ENCODE measurements at regions not wholly inside any gene's neighbourhood (a gene's known extent, or its start where the extent isn't known, plus 50 kb on each side); places are given as distances from the start of the nearest gene placed in this dataset.

DNA sequence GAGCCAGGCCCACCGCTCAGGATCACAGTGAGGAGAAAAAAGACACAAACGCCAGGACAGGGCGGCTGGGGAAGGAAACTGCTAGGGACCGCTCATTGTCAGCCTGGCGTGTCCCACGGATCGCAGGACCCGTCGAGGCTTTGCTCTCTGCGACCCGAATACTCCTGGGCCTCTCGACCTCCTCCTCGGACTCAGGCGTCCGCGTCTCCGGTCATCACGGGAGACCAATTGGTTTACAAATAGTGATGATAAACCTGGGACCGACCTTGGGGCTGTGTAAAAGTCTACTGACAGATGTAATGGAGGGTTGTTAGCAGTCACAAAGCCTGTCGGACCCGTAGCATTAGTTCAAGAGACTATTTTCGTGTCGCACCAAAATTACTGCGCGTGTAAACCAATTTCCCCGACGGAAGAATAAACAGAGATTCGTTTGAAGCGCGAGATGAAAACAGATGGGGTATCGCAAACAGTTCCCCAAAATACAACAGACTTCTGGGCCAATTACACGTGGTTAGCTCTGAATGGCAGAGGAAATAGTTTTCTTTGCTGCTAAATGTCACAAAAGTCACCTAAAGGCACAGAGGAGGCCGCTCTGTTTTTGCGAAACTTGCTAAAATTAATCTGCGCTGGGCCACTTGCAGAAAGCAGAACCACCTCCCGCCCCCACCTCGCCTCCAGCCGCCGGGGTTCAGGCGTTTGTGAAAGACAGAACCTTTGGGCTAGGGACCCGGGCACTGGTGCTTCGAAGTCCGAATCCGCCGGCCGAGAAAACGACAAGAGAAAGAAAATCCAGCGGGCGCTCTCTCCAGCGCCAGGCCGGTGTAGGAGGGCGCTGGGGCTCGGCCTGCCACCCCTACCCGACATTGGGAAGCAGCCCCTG lies 67.6 kb downstream of the FOXD1 start:
- TF ChIP-seq, protein P1, sequence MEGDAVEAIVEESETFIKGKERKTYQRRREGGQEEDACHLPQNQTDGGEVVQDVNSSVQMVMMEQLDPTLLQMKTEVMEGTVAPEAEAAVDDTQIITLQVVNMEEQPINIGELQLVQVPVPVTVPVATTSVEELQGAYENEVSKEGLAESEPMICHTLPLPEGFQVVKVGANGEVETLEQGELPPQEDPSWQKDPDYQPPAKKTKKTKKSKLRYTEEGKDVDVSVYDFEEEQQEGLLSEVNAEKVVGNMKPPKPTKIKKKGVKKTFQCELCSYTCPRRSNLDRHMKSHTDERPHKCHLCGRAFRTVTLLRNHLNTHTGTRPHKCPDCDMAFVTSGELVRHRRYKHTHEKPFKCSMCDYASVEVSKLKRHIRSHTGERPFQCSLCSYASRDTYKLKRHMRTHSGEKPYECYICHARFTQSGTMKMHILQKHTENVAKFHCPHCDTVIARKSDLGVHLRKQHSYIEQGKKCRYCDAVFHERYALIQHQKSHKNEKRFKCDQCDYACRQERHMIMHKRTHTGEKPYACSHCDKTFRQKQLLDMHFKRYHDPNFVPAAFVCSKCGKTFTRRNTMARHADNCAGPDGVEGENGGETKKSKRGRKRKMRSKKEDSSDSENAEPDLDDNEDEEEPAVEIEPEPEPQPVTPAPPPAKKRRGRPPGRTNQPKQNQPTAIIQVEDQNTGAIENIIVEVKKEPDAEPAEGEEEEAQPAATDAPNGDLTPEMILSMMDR (IDR thresholded peaks at IDR 0.05; ENCODE audit: insufficient read depth, low read depth, low read length, missing control alignments) = no peak
- DNase-seq (ENCODE audit: low read depth) = no peak
- H3K4me3 ChIP-seq (ENCODE audit: low read length) = no peak overlapping the region

DNA sequence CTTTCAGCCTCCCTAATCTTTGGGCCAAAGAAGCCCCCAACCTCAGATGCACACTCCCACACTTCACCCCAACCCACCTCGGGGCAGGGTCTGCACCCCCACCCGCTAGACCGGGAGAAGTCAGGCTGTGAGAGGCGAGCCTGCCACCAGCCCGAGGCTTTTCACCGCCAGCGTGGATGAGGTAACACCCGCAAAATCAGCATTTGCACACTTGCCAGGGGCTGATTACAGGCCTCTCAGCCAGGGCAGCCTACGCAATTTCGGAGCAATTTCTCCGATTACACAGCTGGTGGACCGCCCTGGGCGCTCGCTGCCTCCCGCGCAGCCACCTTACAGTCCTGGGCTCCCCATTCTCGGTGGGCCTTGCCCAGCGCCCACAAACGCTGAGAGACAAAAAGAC lies 68.5 kb downstream of the FOXD1 start:
- no peak overlapping the region for H3K4me3 ChIP-seq (ENCODE audit: low read length)
- no peak for DNase-seq (ENCODE audit: low read depth)
- TF ChIP-seq, protein P1 (IDR thresholded peaks at IDR 0.05; ENCODE audit: insufficient read depth, low read depth, low read length, missing control alignments) = no peak

DNA sequence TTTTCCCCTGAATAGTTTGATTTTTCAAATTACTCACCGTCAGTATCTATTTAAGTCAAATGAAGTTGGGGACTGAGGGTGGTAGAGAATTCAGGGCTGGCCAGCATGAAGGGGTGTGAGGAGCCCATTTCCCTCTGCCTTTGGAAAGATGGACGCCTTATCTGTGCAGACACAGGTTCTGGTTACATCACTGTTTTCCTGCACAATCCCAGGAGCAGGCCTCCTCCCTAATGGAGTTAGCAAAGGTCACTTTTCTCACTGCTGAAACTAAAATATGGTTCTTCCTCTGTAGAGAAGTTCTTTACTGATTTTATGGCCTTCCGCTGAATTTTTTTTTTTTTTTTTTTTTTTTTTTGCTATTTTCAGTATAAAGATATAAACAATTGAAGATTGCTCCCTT lies 69.1 kb downstream of the FOXD1 start:
- H3K4me3 ChIP-seq (ENCODE audit: low read length) = no peak overlapping the region
- TF ChIP-seq, protein P1 (IDR thresholded peaks at IDR 0.05; ENCODE audit: insufficient read depth, low read depth, low read length, missing control alignments) = no peak
- DNase-seq (ENCODE audit: low read depth) = no peak

DNA sequence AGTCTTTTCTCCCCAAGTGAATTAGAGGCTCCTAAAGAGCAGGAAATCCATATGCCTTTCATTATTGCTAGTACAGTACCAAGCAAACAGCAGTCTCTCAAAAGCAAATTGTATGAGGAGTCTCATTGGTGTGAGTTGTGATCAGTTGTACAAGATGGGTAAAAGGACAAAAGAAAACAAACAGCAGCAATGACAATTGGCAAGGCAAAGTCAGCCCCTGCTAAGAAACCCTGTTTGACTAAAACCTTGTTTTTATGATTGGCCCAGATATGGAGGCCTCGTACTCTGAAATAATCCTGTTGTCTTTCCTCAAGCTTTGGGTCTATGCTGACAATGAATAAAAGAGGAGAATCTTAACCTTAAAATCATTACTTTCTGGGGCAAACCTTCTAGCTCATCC lies 69.8 kb downstream of the FOXD1 start:
- TF ChIP-seq, protein P1 (IDR thresholded peaks at IDR 0.05; ENCODE audit: insufficient read depth, low read depth, low read length, missing control alignments) = no peak
- H3K4me3 ChIP-seq (ENCODE audit: low read length) = no peak overlapping the region
- DNase-seq (ENCODE audit: low read depth) = no peak

DNA sequence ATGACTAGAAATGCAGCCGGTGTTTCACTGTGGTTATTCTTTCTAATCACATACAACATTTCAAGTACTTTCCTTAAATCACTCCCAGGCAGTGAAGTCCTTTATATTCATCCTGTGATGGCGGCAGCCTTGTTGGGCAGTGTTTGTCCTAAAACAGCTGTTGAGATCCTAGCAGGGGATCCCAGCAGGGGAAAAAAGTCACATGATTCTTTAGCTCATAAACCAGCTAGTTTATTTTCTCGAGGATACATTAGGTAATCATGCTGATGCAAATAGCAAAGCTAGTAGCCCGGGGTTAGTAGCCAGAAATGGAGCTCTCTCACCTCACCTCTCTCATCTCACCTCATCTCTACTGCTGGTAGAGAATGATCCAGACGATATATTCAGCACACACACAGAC lies 70.5 kb downstream of the FOXD1 start:
- DNase-seq (ENCODE audit: low read depth) = no peak
- TF ChIP-seq, protein P1 (IDR thresholded peaks at IDR 0.05; ENCODE audit: insufficient read depth, low read depth, low read length, missing control alignments) = no peak
- no peak overlapping the region for H3K4me3 ChIP-seq (ENCODE audit: low read length)

DNA sequence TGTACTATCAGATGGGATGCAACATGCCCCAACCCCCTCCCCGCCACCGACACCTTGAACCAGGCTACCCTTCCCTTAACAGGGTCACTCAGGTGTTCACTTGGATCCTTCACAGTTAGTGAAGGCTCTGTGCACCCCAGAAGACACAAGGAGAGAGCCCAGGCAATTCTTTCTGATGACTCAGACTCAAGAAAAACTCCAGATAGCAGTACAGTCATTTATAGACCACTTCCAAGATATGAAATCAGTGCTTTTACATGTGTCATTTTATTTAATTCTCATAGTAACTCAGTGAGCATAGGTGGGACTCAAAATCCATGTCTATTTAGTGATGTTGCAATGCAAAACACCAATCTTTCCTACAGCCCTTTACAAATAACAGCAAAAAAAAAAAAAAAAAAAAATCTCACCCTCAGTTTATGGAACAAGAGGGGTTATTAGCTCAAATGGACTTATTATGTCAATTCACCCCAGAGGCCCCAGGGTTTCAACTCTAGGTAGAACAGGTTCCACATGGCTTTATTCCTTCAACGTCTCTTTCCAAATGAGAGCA lies 71.9 kb downstream of the FOXD1 start:
- DNase-seq (ENCODE audit: low read depth) = peak; percentile 56

More for the DNA sequence above, 71.9 kb downstream of the FOXD1 start:
- H3K4me3 ChIP-seq (ENCODE audit: low read length) = no peak overlapping the region
- TF ChIP-seq, protein P1 (IDR thresholded peaks at IDR 0.05; ENCODE audit: insufficient read depth, low read depth, low read length, missing control alignments) = no peak
